Activated B cell treated with CpG ODN at 0.5 μM for 24 hours (primary cell): ENCODE measurements at regions not wholly inside any gene's neighbourhood (a gene's known extent, or its start where the extent isn't known, plus 50 kb on each side); places are given as distances from the start of the nearest gene placed in this dataset.

Experiments used
- ATAC-seq: fragments of 200-7000 bp; cut with Tn5 transposase; one replicate; pipeline ENCODE4 v1.10.0; 2021; ENCODE audit warnings: low read depth, mild to moderate bottlenecking, moderate library complexity
- CTCF ChIA-PET: fragments of 350-600 bp; sonication (Branson Sonifier 250); formaldehyde crosslinking; loops from one replicate; lab custom pipeline; 2021; ENCODE audit warnings: antibody characterized with exemption; lab: Charles Lee
- POLR2A ChIA-PET: fragments of 350-600 bp; sonication (Branson Sonifier 250); formaldehyde crosslinking; loops from one replicate; lab custom pipeline; 2021; ENCODE audit warnings: antibody characterized with exemption; lab: Charles Lee
- DNase-seq: peaks from one replicate; pipeline ENCODE4 v3.0.0; 2022
- H3K27ac Mint-ChIP-seq: one replicate; pipeline ENCODE4 v1.8.0; 2020; ENCODE audit warnings: mixed read lengths
- H3K27me3 Mint-ChIP-seq: one replicate; pipeline ENCODE4 v1.8.0; 2021; ENCODE audit warnings: mixed read lengths
- H3K36me3 Mint-ChIP-seq: one replicate; pipeline ENCODE4 v1.8.0; 2021; ENCODE audit warnings: low read depth, mixed read lengths
- H3K4me1 Mint-ChIP-seq: one replicate; pipeline ENCODE4 v1.8.0; 2021; ENCODE audit warnings: mixed read lengths
- H3K4me3 Mint-ChIP-seq: one replicate; pipeline ENCODE4 v1.8.0; 2020; ENCODE audit warnings: mild to moderate bottlenecking, mixed read lengths
- H3K9me3 Mint-ChIP-seq: one replicate; pipeline ENCODE4 v1.8.0; 2020; ENCODE audit warnings: mixed read lengths
- intact Hi-C: fragments of 100-400 bp; cut with micrococcal nuclease; formaldehyde crosslinking; loops from one replicate; pipeline ENCODE4 v1.15.1; 2024
- TF ChIP-seq, protein P1 (sequence below): fragments of 200-600 bp; IDR thresholded peaks from one replicate; pipeline ENCODE4 v1.8.0; 2022; ENCODE audit warnings: antibody characterized with exemption, mild to moderate bottlenecking

DNA sequence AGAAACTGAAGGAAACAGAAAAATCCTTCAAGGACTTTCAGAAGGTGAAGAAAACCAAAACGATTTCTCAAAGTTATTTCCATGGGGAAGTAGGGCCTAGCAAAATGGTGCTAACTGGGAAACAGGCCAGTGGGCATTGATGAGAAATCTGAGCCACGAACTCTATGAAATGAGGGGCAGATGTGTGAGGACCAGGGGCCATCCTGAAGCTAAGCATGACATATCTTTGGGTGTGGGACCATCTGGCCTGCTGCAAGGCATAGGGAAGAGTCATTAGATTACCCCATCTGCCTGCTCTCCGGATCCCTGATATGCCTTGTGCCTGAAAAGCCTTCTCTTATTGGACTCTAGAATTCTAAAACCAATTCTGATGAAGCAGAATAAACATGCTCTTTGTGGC is 143.8 kb downstream of the PALM2AKAP2 start:
- Mint-ChIP-seq H3K9me3 (no peaks in the 10 kb centered on the region), H3K27ac (no peak overlapping the region), H3K4me1 (peaks cover 67% of the 10 kb centered on the region), H3K36me3 (peaks cover 3% of the 10 kb centered on the region), H3K27me3 (no peaks in the 10 kb centered on the region), H3K4me3 (no peak overlapping the region)
- POLR2A ChIA-PET = interaction anchor here (1.6 to 22.7 kb wide), 2 partner anchors 11 to 47 kb away, joined by 5 to 704 read pairs; no protein-coding TSS in a partner anchor
- intact Hi-C loops = no loop called here
- ATAC-seq (no peak), DNase-seq (no peak)
- CTCF ChIA-PET = interaction anchor here (1.1 kb wide), 1 partner anchor 43 kb away, joined by 3 read pairs; no protein-coding TSS in a partner anchor
- TF ChIP-seq, protein P1, sequence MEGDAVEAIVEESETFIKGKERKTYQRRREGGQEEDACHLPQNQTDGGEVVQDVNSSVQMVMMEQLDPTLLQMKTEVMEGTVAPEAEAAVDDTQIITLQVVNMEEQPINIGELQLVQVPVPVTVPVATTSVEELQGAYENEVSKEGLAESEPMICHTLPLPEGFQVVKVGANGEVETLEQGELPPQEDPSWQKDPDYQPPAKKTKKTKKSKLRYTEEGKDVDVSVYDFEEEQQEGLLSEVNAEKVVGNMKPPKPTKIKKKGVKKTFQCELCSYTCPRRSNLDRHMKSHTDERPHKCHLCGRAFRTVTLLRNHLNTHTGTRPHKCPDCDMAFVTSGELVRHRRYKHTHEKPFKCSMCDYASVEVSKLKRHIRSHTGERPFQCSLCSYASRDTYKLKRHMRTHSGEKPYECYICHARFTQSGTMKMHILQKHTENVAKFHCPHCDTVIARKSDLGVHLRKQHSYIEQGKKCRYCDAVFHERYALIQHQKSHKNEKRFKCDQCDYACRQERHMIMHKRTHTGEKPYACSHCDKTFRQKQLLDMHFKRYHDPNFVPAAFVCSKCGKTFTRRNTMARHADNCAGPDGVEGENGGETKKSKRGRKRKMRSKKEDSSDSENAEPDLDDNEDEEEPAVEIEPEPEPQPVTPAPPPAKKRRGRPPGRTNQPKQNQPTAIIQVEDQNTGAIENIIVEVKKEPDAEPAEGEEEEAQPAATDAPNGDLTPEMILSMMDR = no peak

DNA sequence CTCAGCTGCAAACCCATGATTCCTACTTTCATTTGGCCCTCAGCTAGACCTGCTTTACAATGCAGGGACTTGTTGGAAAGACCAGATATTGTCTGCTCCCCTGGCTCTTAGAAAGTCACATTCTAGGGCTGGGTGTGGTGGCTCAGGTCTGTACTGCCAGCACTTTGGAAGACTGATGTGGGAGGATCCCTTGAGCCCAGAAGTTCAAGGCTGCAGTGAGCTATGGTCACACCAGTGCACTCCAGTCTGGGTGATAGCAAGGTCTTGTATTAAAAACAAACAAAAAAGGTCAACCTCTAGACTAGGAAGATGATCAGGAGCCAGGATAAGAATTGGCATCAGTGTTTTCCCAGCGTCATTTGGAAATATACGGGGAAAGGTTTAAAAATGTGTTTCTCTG is 145.8 kb downstream of the PALM2AKAP2 start:
- peaks cover 50% of the 10 kb centered on the region for H3K4me1 Mint-ChIP-seq
- TF ChIP-seq, protein P1 = no peak
- no peak overlapping the region for H3K4me3 Mint-ChIP-seq
- DNase-seq (no peak), ATAC-seq (no peak)
- POLR2A ChIA-PET = interaction anchor here (1.2 kb wide), 1 partner anchor 41 kb away, joined by 4 read pairs; no protein-coding TSS in a partner anchor
- no peaks in the 10 kb centered on the region for H3K27me3 Mint-ChIP-seq
- no peaks in the 10 kb centered on the region for H3K36me3 Mint-ChIP-seq
- CTCF ChIA-PET = no interaction called here
- intact Hi-C loops = no loop called here
- no peaks in the 10 kb centered on the region for H3K9me3 Mint-ChIP-seq
- H3K27ac Mint-ChIP-seq = peak overlapping the region; percentile 41

DNA sequence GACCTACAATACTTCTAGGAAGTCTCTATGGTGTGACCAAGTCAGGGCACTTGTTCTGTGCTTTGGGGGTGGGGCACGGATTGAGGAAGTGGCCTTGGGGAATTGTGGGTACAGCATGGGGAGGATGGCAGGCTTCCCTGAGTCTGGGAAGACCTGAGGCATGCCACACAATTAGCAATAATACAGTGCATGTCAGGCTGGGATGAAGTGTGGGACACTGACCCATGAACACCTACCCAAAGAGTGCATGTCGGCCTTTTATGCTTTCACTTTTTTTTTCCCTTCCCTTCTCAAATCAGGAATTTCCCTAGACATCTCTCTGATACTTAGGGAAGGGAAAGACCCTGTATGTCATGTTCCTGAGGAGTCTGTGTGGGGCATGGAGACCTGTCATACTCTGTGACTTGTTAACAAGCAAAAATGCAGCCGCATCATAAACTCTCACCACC is 146.4 kb downstream of the PALM2AKAP2 start:
- Mint-ChIP-seq H3K36me3 (no peaks in the 10 kb centered on the region), H3K4me1 (peaks cover 43% of the 10 kb centered on the region), H3K27ac (peak overlapping the region; percentile 50), H3K27me3 (no peaks in the 10 kb centered on the region), H3K4me3 (peak overlapping the region; percentile 53), H3K9me3 (no peaks in the 10 kb centered on the region)
- intact Hi-C loops = no loop called here
- TF ChIP-seq, protein P1 = no peak
- CTCF ChIA-PET = no interaction called here
- no peak for DNase-seq
- peak; percentile 21 for ATAC-seq
- POLR2A ChIA-PET = interaction anchor here (1.2 kb wide), 1 partner anchor 41 kb away, joined by 4 read pairs; no protein-coding TSS in a partner anchor

DNA sequence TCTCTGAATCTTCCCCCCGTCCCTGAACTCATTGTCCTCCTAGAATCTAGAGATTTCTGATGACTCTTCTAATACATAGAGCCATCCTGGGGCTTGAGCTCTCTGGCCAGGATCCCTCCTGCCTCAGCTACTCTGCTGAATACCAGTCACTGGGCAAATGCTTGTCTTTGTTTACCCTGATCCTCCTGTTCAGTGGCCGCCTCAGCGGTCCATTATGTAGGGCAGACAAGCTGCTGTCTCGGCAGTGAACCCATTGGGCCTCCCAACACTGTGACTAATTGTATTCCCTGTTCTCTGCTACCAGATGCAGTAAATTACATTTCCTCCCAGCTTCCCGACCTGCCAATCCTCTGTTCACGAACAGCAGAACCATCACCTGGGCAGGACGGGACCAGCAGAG is 151.6 kb downstream of the PALM2AKAP2 start:
- peaks cover 36% of the 10 kb centered on the region for H3K4me1 Mint-ChIP-seq
- H3K4me3 Mint-ChIP-seq = no peak overlapping the region
- TF ChIP-seq, protein P1 = no peak
- intact Hi-C loops = no loop called here
- POLR2A ChIA-PET = interaction anchor here (0.6 to 1.0 kb wide), 3 partner anchors 14 to 100 kb away, joined by 3 to 10 read pairs (median 3); no protein-coding TSS in a partner anchor
- no peaks in the 10 kb centered on the region for H3K9me3 Mint-ChIP-seq
- CTCF ChIA-PET = no interaction called here
- H3K36me3 Mint-ChIP-seq = no peaks in the 10 kb centered on the region
- ATAC-seq (no peak), DNase-seq (no peak)
- no peak overlapping the region for H3K27ac Mint-ChIP-seq
- no peaks in the 10 kb centered on the region for H3K27me3 Mint-ChIP-seq

DNA sequence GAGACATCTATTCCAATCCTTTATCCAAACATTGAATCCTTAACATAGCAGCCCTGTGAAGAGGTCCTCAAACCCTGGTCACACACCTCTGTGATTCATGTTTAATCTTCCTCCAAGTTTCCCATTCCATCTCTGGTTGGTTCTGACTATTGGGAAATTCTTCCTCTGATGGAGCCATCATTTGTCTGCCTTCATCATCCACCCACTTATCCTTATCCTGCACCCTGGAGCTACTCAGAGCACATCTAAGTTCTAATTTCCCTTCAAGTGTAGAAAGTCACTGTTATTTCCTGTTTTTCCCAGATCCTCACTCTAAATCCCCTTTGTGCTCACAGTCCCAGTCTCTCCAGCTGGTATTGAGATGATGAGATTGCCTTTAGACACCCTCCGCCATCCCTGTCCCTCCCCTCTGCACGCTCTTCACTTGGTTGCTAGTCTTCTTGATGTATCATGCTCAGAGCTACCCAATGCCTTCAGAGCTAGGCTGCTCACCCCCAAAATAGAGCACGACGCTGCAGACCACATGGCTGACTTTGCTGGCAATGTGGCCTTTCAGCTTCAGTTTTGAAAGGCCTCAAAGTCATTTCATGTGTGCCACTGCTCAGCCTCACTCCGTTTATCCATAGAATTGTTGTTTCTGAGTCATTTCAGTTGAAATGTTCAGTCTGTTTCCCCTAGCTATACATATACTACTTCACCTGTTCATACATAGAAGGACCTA is 154.3 kb downstream of the PALM2AKAP2 start:
- Mint-ChIP-seq H3K4me1 (peaks cover 39% of the 10 kb centered on the region), H3K9me3 (no peaks in the 10 kb centered on the region), H3K27ac (peak overlapping the region; percentile 48), H3K27me3 (no peaks in the 10 kb centered on the region), H3K4me3 (no peak overlapping the region), H3K36me3 (no peaks in the 10 kb centered on the region)
- ChIA-PET POLR2A (interaction anchor here (0.6 to 3.3 kb wide), 5 partner anchors 10 to 126 kb away, joined by 3 to 29 read pairs (median 5); no protein-coding TSS in a partner anchor), CTCF (interaction anchor here (1.0 kb wide), 1 partner anchor 27 kb away, joined by 4 read pairs; no protein-coding TSS in a partner anchor)
- DNase-seq (no peak), ATAC-seq (no peak)
- intact Hi-C loops = loop anchor here (2.0 kb wide), 1 partner anchor 19 kb away; no protein-coding TSS in a partner anchor
- TF ChIP-seq, protein P1 = no peak
